ENCODE measurements at regions not wholly inside any gene's neighbourhood (a gene's known extent, or its start where the extent isn't known, plus 50 kb on each side); places are given as distances from the start of the nearest gene placed in this dataset.

DNA sequence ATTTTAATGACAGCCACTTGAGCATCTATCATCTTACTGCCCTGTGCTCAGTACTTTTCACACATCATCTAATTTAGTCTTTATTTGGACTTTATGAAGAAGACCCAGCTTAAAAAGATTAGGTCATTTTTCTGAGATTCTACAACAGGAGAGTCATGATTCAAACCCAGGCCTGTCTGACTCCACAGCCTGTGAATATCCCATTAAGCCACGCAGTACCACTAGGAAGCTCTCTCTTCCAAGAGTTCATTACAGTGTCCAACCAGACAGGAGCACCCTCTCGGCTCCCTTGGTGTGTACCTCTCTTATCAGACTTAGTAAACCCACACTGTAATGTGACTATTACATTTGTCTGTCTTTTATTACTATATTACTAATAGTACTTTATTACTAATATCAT is 332.8 kb downstream of the DHX15 start:
- intact Hi-C loops (cut with micrococcal nuclease; ENCODE audit: unreplicated experiment) = no loop called here
- no peaks in the 10 kb centered on the region for H3K4me1 ChIP-seq
- ChIA-PET POLR2A (no interaction called here), CTCF (no interaction called here)
- Mint-ChIP-seq H3K9me3 (ENCODE audit: unreplicated experiment) (no peaks in the 10 kb centered on the region), H3K4me3 (ENCODE audit: unreplicated experiment) (no peak overlapping the region), H3K4me1 (ENCODE audit: low read depth, unreplicated experiment) (no peaks in the 10 kb centered on the region), H3K27ac (ENCODE audit: unreplicated experiment) (no peak overlapping the region), H3K27me3 (ENCODE audit: insufficient read depth, unreplicated experiment) (peaks cover 3% of the 10 kb centered on the region), H3K36me3 (ENCODE audit: insufficient read depth, unreplicated experiment) (no peaks in the 10 kb centered on the region)
- H3K27me3 ChIP-seq (replicated peaks; ENCODE audit: control insufficient read depth, insufficient read depth, low read length) = no peaks in the 10 kb centered on the region
- DNase-seq = no peak
- TF ChIP-seq, protein P1, sequence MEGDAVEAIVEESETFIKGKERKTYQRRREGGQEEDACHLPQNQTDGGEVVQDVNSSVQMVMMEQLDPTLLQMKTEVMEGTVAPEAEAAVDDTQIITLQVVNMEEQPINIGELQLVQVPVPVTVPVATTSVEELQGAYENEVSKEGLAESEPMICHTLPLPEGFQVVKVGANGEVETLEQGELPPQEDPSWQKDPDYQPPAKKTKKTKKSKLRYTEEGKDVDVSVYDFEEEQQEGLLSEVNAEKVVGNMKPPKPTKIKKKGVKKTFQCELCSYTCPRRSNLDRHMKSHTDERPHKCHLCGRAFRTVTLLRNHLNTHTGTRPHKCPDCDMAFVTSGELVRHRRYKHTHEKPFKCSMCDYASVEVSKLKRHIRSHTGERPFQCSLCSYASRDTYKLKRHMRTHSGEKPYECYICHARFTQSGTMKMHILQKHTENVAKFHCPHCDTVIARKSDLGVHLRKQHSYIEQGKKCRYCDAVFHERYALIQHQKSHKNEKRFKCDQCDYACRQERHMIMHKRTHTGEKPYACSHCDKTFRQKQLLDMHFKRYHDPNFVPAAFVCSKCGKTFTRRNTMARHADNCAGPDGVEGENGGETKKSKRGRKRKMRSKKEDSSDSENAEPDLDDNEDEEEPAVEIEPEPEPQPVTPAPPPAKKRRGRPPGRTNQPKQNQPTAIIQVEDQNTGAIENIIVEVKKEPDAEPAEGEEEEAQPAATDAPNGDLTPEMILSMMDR (IDR thresholded peaks at IDR 0.05; ENCODE audit: insufficient read depth in 1 of 2, low read depth in 1 of 2, low read length in 1 of 2, severe bottlenecking in 1 of 2, unreplicated experiment in 1 of 2) = no peak
- no peaks in the 10 kb centered on the region for H3K36me3 ChIP-seq (ENCODE audit: control insufficient read depth, insufficient read depth, low read length)
- H3K9me3 ChIP-seq = no peaks in the 10 kb centered on the region
- H3K4me3 ChIP-seq (ENCODE audit: low read depth, low read length) = no peak overlapping the region
- no TSS peak for BruUV-seq (replicated peaks)

DNA sequence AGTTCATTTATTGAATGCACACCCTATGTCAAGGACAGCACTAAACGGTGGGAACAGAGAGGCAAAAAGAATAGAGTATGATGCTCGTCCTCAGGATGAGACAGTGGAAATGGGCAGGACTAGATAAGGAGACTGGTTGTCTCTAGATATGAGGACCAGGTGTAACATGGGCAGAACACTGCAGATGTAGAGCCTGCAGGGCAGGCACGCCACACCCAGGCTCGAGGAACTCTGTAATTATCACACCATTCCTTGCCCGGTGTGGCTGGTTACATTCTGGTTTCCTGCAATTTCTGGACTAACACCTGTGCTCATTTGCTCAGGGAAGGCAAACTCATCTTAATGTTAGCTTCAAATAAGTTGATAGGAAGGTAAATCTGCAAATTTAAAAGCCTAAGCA is 334.4 kb downstream of the DHX15 start:
- Mint-ChIP-seq H3K27ac (ENCODE audit: unreplicated experiment) (no peak overlapping the region), H3K9me3 (ENCODE audit: unreplicated experiment) (no peaks in the 10 kb centered on the region), H3K36me3 (ENCODE audit: insufficient read depth, unreplicated experiment) (no peaks in the 10 kb centered on the region), H3K4me1 (ENCODE audit: low read depth, unreplicated experiment) (no peaks in the 10 kb centered on the region), H3K4me3 (ENCODE audit: unreplicated experiment) (no peak overlapping the region), H3K27me3 (ENCODE audit: insufficient read depth, unreplicated experiment) (peaks cover 3% of the 10 kb centered on the region)
- intact Hi-C loops (cut with micrococcal nuclease; ENCODE audit: unreplicated experiment) = loop anchor here (5.0 kb wide), 1 partner anchor 318 kb away; no protein-coding TSS in a partner anchor
- TF ChIP-seq, protein P1 (IDR thresholded peaks at IDR 0.05; ENCODE audit: insufficient read depth in 1 of 2, low read depth in 1 of 2, low read length in 1 of 2, severe bottlenecking in 1 of 2, unreplicated experiment in 1 of 2) = no peak
- DNase-seq = no peak
- no peaks in the 10 kb centered on the region for H3K4me1 ChIP-seq
- no peaks in the 10 kb centered on the region for H3K9me3 ChIP-seq
- ChIA-PET POLR2A (no interaction called here), CTCF (no interaction called here)
- H3K36me3 ChIP-seq (ENCODE audit: control insufficient read depth, insufficient read depth, low read length) = no peaks in the 10 kb centered on the region
- no TSS peak for BruUV-seq (replicated peaks)
- H3K4me3 ChIP-seq (ENCODE audit: low read depth, low read length) = no peak overlapping the region
- H3K27me3 ChIP-seq (replicated peaks; ENCODE audit: control insufficient read depth, insufficient read depth, low read length) = no peaks in the 10 kb centered on the region

DNA sequence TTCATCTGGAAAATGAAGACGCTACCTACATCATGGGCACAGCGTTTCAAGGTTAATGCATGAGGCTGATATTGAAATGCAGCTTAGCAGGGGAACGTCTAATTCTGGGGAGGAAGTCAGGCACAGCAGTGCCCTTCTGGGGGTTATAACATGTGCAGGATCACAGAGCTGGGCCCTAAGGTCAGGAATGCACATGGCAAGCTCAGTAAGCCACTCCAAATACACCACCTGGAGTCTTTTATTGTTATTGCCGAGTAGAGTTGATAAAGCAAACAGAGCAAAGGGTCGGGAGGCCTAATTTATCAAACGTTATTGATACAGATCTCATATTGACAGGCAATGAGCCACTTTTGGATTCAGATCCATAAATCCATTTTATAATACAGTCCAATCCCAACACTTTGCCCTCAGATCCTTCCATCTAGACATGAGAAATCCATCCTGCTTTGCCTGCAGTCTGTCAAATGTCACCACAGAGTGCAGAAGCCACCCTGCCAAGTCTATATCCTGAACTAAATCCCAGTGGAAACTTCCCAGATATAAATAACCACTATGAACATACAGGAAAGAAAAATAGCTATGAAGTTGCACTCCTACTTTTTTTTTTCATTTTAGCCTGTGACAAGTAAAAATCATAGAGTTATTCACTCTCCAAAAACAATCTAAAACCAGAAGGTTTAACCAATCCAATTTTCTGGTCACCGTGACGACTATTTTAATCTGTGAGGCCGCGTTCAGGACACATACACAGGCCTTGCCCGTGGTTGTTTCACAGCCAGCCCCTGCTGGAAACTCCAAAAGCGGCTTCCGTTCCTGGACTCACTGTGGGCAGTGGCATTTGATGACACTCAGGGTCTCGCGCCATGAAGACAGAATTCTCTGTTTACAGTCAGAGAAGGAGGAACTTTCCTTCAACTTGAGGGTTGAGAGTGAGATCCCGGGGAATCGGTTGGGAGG is 335.4 kb downstream of the DHX15 start:
- Histone ChIP-seq H3K27me3 (replicated peaks; ENCODE audit: control insufficient read depth, insufficient read depth, low read length) (no peaks in the 10 kb centered on the region), H3K4me3 (ENCODE audit: low read depth, low read length) (no peak overlapping the region), H3K9me3 (no peaks in the 10 kb centered on the region), H3K36me3 (ENCODE audit: control insufficient read depth, insufficient read depth, low read length) (no peaks in the 10 kb centered on the region), H3K4me1 (no peaks in the 10 kb centered on the region)
- ChIA-PET POLR2A (no interaction called here), CTCF (no interaction called here)
- intact Hi-C loops (cut with micrococcal nuclease; ENCODE audit: unreplicated experiment) = loop anchor here (5.0 kb wide), 1 partner anchor 317 kb away; no protein-coding TSS in a partner anchor
- BruUV-seq (replicated peaks) = no TSS peak
- H3K27me3 Mint-ChIP-seq (ENCODE audit: insufficient read depth, unreplicated experiment) = no peaks in the 10 kb centered on the region
- TF ChIP-seq, protein P1 (IDR thresholded peaks at IDR 0.05; ENCODE audit: insufficient read depth in 1 of 2, low read depth in 1 of 2, low read length in 1 of 2, severe bottlenecking in 1 of 2, unreplicated experiment in 1 of 2) = peak in 1 of 2 experiments; percentile 10
- no peaks in the 10 kb centered on the region for H3K4me1 Mint-ChIP-seq (ENCODE audit: low read depth, unreplicated experiment)
- no peaks in the 10 kb centered on the region for H3K9me3 Mint-ChIP-seq (ENCODE audit: unreplicated experiment)
- no peak for DNase-seq
- H3K36me3 Mint-ChIP-seq (ENCODE audit: insufficient read depth, unreplicated experiment) = no peaks in the 10 kb centered on the region
- H3K27ac Mint-ChIP-seq (ENCODE audit: unreplicated experiment) = no peak overlapping the region
- no peak overlapping the region for H3K4me3 Mint-ChIP-seq (ENCODE audit: unreplicated experiment)
